ENCODE measurements at regions not wholly inside any gene's neighbourhood (a gene's known extent, or its start where the extent isn't known, plus 50 kb on each side); places are given as distances from the start of the nearest gene placed in this dataset.

DNA sequence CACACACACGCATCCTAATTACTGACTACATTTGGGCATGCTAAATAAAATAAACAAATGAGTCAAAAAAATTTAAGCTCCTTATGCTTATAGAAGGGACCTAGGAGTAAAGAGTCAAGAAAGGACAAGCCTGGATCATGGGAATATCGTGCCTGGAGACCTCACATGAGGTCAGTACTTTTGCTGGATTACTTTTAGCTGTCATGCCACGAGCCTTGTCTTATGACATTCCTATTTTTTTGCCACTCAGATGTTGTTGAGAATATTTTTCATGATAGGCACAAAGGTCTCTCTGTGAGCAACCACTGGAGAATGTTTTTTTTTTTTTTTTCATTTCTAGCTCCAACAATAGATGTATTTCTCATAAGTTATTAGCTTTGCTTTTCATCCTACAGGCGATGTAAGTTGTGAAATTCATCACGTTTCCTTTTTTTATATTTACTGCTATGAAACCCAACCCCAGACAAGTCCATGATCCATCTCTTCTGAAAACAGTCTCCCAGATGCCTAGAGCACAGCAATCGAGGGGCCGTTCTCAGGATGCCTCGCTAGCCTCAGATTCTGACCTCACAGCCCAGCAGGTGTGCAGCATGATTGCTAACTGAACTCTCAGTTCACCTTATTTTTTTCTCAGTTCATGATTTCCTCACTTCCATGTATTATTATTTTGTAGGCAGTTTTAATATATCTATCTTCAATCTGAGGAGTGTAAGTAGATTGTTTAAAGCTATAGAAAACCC lies 464.5 kb downstream of the IRS1 start:
- no peaks in the 10 kb centered on the region for H3K4me1 Mint-ChIP-seq
- H3K27me3 ChIP-seq (ENCODE audit: control insufficient read depth in 2 of 2, insufficient read depth in 2 of 2, low read length in 2 of 2): no peaks in the 10 kb centered on the region
- no peaks in the 10 kb centered on the region for H3K4me1 ChIP-seq (ENCODE audit: control insufficient read depth in 2 of 2, insufficient read depth in 2 of 2, low read length in 2 of 2)
- H3K27me3 Mint-ChIP-seq: peaks cover 0 to 11% (median 4%) of the 10 kb centered on the region in 5 donors
- no peak overlapping the region for H3K4me3 ChIP-seq (ENCODE audit: low read length)
- H3K36me3 Mint-ChIP-seq: no peaks in the 10 kb centered on the region
- H3K27ac Mint-ChIP-seq: no peak overlapping the region
- ChIA-PET POLR2A (no interaction called here), CTCF (no interaction called here)
- no peak overlapping the region for H3K4me3 Mint-ChIP-seq
- intact Hi-C loops (cut with micrococcal nuclease): no loop called here
- H3K27ac ChIP-seq (ENCODE audit: low read depth, low read length): no peak overlapping the region
- H3K9me3 Mint-ChIP-seq: peaks cover 0 to 2% (median 0%) of the 10 kb centered on the region in 11 donors
- ATAC-seq: no peak
- no peaks in the 10 kb centered on the region for H3K36me3 ChIP-seq (ENCODE audit: control insufficient read depth in 2 of 3, insufficient read depth in 3 of 3, low read length in 3 of 3)
- no peaks in the 10 kb centered on the region for H3K9me3 ChIP-seq (ENCODE audit: control insufficient read depth in 2 of 3, low read length in 3 of 3)
- DNase-seq: no peak

- H3K4me3 ChIP-seq (ENCODE audit: low read length): no peak overlapping the region
- ChIA-PET POLR2A (no interaction called here), CTCF (no interaction called here)
- Mint-ChIP-seq H3K4me1 (no peaks in the 10 kb centered on the region), H3K9me3 (peaks cover 0 to 2% (median 0%) of the 10 kb centered on the region in 11 donors), H3K27me3 (peaks cover 0 to 4% (median 0%) of the 10 kb centered on the region in 5 donors), H3K4me3 (no peak overlapping the region), H3K27ac (no peak overlapping the region), H3K36me3 (no peaks in the 10 kb centered on the region)
- H3K4me1 ChIP-seq (ENCODE audit: control insufficient read depth in 2 of 2, insufficient read depth in 2 of 2, low read length in 2 of 2): no peaks in the 10 kb centered on the region
- H3K27me3 ChIP-seq (ENCODE audit: control insufficient read depth in 2 of 2, insufficient read depth in 2 of 2, low read length in 2 of 2): no peaks in the 10 kb centered on the region
- H3K27ac ChIP-seq (ENCODE audit: low read depth, low read length): no peak overlapping the region
- DNase-seq (no peak), ATAC-seq (peak; percentile 54)
- H3K9me3 ChIP-seq (ENCODE audit: control insufficient read depth in 2 of 3, low read length in 3 of 3): no peaks in the 10 kb centered on the region
- intact Hi-C loops (cut with micrococcal nuclease): no loop called here
- H3K36me3 ChIP-seq (ENCODE audit: control insufficient read depth in 2 of 3, insufficient read depth in 3 of 3, low read length in 3 of 3): no peaks in the 10 kb centered on the region
Measured at GRCh38 chr2:226333388-226333787, 466.2 kb downstream of the IRS1 start.

GRCh38 chr2:226330206-226330605 lies 469.4 kb downstream of the IRS1 start:
- ATAC-seq: no peak
- Mint-ChIP-seq H3K4me3 (no peak overlapping the region), H3K4me1 (no peaks in the 10 kb centered on the region), H3K36me3 (no peaks in the 10 kb centered on the region), H3K9me3 (peaks cover 0 to 2% (median 0%) of the 10 kb centered on the region in 11 donors), H3K27me3 (no peaks in the 10 kb centered on the region), H3K27ac (no peak overlapping the region)
- H3K4me1 ChIP-seq (ENCODE audit: control insufficient read depth in 2 of 2, insufficient read depth in 2 of 2, low read length in 2 of 2): no peaks in the 10 kb centered on the region
- no peaks in the 10 kb centered on the region for H3K9me3 ChIP-seq (ENCODE audit: control insufficient read depth in 2 of 3, low read length in 3 of 3)
- CTCF ChIA-PET: interaction anchor here (0.7 to 1.9 kb wide), 2 partner anchors 472 to 1431 kb away, joined by 3 to 6 read pairs; no protein-coding TSS in a partner anchor
- no peak overlapping the region for H3K4me3 ChIP-seq (ENCODE audit: low read length)
- POLR2A ChIA-PET: no interaction called here
- H3K27ac ChIP-seq (ENCODE audit: low read depth, low read length): no peak overlapping the region
- H3K36me3 ChIP-seq (ENCODE audit: control insufficient read depth in 2 of 3, insufficient read depth in 3 of 3, low read length in 3 of 3): no peaks in the 10 kb centered on the region
- intact Hi-C loops (cut with micrococcal nuclease): no loop called here
- DNase-seq: no peak
- H3K27me3 ChIP-seq (ENCODE audit: control insufficient read depth in 2 of 2, insufficient read depth in 2 of 2, low read length in 2 of 2): no peaks in the 10 kb centered on the region

- no peaks in the 10 kb centered on the region for H3K36me3 Mint-ChIP-seq
- H3K9me3 Mint-ChIP-seq: peaks cover 0 to 2% (median 0%) of the 10 kb centered on the region in 11 donors
- Histone ChIP-seq H3K36me3 (ENCODE audit: control insufficient read depth in 2 of 3, insufficient read depth in 3 of 3, low read length in 3 of 3) (no peaks in the 10 kb centered on the region), H3K4me3 (ENCODE audit: low read length) (no peak overlapping the region), H3K4me1 (ENCODE audit: control insufficient read depth in 2 of 2, insufficient read depth in 2 of 2, low read length in 2 of 2) (no peaks in the 10 kb centered on the region), H3K27me3 (ENCODE audit: control insufficient read depth in 2 of 2, insufficient read depth in 2 of 2, low read length in 2 of 2) (no peaks in the 10 kb centered on the region), H3K9me3 (ENCODE audit: control insufficient read depth in 2 of 3, low read length in 3 of 3) (no peaks in the 10 kb centered on the region), H3K27ac (ENCODE audit: low read depth, low read length) (no peak overlapping the region)
- no peaks in the 10 kb centered on the region for H3K4me1 Mint-ChIP-seq
- POLR2A ChIA-PET: no interaction called here
- no peak overlapping the region for H3K27ac Mint-ChIP-seq
- no peaks in the 10 kb centered on the region for H3K27me3 Mint-ChIP-seq
- no peak overlapping the region for H3K4me3 Mint-ChIP-seq
- DNase-seq (no peak), ATAC-seq (no peak)
- CTCF ChIA-PET: no interaction called here
- intact Hi-C loops (cut with micrococcal nuclease): no loop called here
Measured at GRCh38 chr2:226329180-226329579, 470.4 kb downstream of the IRS1 start.

- ATAC-seq: no peak
- intact Hi-C loops (cut with micrococcal nuclease): no loop called here
- CTCF ChIA-PET: no interaction called here
- Mint-ChIP-seq H3K4me3 (no peak overlapping the region), H3K27ac (no peak overlapping the region), H3K36me3 (no peaks in the 10 kb centered on the region), H3K27me3 (peaks cover 0 to 4% (median 4%) of the 10 kb centered on the region in 5 donors), H3K9me3 (peaks cover 0 to 2% (median 0%) of the 10 kb centered on the region in 11 donors), H3K4me1 (no peaks in the 10 kb centered on the region)
- no peak for DNase-seq
- Histone ChIP-seq H3K27ac (ENCODE audit: low read depth, low read length) (no peak overlapping the region), H3K27me3 (ENCODE audit: control insufficient read depth in 2 of 2, insufficient read depth in 2 of 2, low read length in 2 of 2) (no peaks in the 10 kb centered on the region), H3K36me3 (ENCODE audit: control insufficient read depth in 2 of 3, insufficient read depth in 3 of 3, low read length in 3 of 3) (no peaks in the 10 kb centered on the region), H3K9me3 (ENCODE audit: control insufficient read depth in 2 of 3, low read length in 3 of 3) (no peaks in the 10 kb centered on the region), H3K4me1 (ENCODE audit: control insufficient read depth in 2 of 2, insufficient read depth in 2 of 2, low read length in 2 of 2) (no peaks in the 10 kb centered on the region), H3K4me3 (ENCODE audit: low read length) (no peak overlapping the region)
- POLR2A ChIA-PET: no interaction called here
Measured at GRCh38 chr2:226327830-226328229, 471.8 kb downstream of the IRS1 start.

- Mint-ChIP-seq H3K27ac (no peak overlapping the region), H3K9me3 (no peaks in the 10 kb centered on the region), H3K4me3 (no peak overlapping the region), H3K4me1 (no peaks in the 10 kb centered on the region), H3K27me3 (peaks cover 0 to 12% (median 8%) of the 10 kb centered on the region in 5 donors), H3K36me3 (no peaks in the 10 kb centered on the region)
- H3K4me3 ChIP-seq (ENCODE audit: low read length): no peak overlapping the region
- intact Hi-C loops (cut with micrococcal nuclease): no loop called here
- H3K9me3 ChIP-seq (ENCODE audit: control insufficient read depth in 2 of 3, low read length in 3 of 3): no peaks in the 10 kb centered on the region
- H3K36me3 ChIP-seq (ENCODE audit: control insufficient read depth in 2 of 3, insufficient read depth in 3 of 3, low read length in 3 of 3): no peaks in the 10 kb centered on the region
- ChIA-PET POLR2A (no interaction called here), CTCF (no interaction called here)
- H3K27ac ChIP-seq (ENCODE audit: low read depth, low read length): no peak overlapping the region
- H3K27me3 ChIP-seq (ENCODE audit: control insufficient read depth in 2 of 2, insufficient read depth in 2 of 2, low read length in 2 of 2): no peaks in the 10 kb centered on the region
- ATAC-seq (no peak), DNase-seq (no peak)
- H3K4me1 ChIP-seq (ENCODE audit: control insufficient read depth in 2 of 2, insufficient read depth in 2 of 2, low read length in 2 of 2): no peaks in the 10 kb centered on the region
Measured at GRCh38 chr2:226325526-226325925, 474.1 kb downstream of the IRS1 start.

All from naive thymus-derived CD4-positive, alpha-beta T cell (primary cell).